Hematopoietic multipotent progenitor cell treated with erythropoietin and hydrocortisone succinate and interleukin-3 and kit ligand, for 17 days (in vitro differentiated cells): ENCODE measurements at regions not wholly inside any gene's neighbourhood (a gene's known extent, or its start where the extent isn't known, plus 50 kb on each side); places are given as distances from the start of the nearest gene placed in this dataset.
"Not testable (repeated sequence)": the region's sequence is repeated elsewhere in the genome, so short reads cannot be mapped to it uniquely, and the experiment has no call there.

Experiments used
- DNase-seq: peaks from one replicate; pipeline ENCODE4 v3.0.0-alpha.2; 2015; ENCODE audit warnings: low spot score

GRCh38 chr4:15291122-15291521, 136.7 kb upstream of the C1QTNF7 start:
- no peak for DNase-seq

DNA sequence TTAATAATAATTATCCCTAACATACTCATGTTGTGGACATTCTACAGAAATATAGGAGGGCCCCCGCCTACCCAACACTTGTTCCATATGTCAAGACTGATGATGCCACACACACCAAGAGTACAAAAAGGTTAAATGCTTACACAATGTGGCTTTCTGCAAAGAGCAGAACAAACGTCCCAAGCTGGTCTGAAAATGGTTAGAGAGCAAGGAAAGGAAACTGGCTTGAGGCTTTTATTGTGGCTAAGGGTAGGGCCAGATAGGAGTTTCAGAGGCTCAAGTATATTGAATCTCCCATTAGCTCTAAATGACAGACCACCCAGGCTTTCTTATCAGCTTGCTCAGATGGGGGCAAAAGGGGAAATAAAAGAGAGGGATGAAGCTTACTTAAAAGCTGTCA, 134.1 kb upstream of the C1QTNF7 start:
- DNase-seq = no peak

- DNase-seq = no peak
Measured at GRCh38 chr4:15294202-15294601, 133.6 kb upstream of the C1QTNF7 start.

- no peak for DNase-seq
Measured at GRCh38 chr4:15294832-15295231, 133.0 kb upstream of the C1QTNF7 start.

GRCh38 chr4:15295421-15296162, 132.2 kb upstream of the C1QTNF7 start:
- DNase-seq = no peak

- no peak for DNase-seq
Measured at GRCh38 chr4:15297344-15297743, 130.5 kb upstream of the C1QTNF7 start.

- no peak for DNase-seq
Measured at GRCh38 chr4:15299627-15300026, 128.2 kb upstream of the C1QTNF7 start.

DNA sequence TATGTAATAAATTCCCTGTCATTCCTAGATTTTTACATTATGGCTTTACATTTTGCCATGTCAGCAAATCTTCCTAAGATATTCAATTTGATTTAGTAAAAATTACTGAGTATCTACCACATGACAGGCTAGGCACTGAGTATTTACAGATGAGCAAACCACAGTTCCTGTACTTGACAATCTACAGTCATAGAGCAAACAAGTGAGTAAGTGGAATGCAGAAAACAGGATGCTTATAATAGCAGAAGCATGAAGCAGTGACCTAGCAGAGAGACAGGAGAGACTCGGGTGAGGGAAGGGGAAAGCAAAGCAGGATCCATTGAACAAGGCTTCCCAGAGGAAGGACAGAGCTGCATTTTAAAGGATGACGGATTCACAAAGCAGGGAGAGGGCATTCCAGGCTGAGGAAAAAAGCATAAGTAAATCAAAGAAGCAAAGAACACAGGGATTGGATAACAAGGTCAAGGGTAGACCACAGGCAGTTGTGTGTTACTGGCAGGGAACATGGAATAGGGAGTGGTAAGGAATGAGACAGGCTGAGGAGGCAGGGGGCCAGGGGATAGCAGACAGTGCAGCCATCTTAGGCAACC, 124.7 kb upstream of the C1QTNF7 start:
- DNase-seq = no peak

- no peak for DNase-seq
Measured at GRCh38 chr4:15314974-15315373, 112.9 kb upstream of the C1QTNF7 start.

DNA sequence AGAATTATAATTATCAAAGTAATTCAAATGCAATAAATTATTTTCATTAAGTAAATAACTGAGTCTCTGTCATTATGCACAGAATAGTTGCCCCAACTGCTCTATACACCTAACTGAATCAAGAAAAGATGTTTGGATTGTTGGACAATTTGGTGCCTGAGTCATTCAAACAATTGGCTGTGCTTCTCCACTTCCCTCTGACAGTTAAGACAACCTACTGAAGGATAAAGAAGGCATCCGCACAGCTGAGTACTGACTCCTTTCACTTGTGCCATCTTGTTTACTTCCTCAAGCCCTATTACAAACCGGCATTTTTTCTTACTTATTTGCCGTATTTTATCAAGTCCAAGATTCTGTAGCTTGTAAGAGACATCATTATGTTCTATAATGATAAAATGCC, 110.6 kb upstream of the C1QTNF7 start:
- DNase-seq = no peak

DNA sequence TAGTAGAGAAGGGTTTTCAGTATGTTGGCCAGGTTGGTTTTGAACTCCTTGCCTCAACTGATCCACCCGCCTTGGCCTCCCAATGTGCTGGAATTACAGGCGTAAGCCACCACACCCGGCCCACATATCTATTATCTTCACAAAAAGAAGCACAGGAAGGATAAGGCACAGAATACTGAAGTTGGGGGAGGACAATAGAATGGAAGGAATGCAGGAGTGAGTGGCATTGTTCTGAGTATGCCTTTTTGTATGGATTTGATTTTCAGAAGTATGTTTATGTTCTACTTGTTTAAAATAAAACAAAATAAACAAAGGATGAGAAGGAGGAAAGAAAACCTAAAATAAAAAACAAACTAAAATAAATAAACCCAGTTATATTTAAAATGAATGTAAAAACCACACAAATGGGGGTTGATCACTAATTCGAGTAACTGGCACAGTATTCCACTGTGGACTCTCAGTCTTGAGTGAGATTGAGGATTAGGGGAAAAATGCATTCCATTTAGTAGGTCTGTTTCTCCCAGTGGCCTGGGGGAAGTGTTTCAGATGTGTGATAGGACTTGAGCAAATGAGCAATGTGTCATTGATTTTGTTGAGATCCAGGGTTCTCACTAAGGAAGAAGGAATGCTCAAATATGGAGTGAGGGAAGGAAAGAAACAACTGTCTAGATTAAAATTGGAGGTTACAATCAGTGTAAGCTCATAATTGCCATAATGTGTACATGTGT, 109.0 kb upstream of the C1QTNF7 start:
- DNase-seq = no peak

GRCh38 chr4:15320121-15320678, 107.6 kb upstream of the C1QTNF7 start:
- DNase-seq = no peak

DNA sequence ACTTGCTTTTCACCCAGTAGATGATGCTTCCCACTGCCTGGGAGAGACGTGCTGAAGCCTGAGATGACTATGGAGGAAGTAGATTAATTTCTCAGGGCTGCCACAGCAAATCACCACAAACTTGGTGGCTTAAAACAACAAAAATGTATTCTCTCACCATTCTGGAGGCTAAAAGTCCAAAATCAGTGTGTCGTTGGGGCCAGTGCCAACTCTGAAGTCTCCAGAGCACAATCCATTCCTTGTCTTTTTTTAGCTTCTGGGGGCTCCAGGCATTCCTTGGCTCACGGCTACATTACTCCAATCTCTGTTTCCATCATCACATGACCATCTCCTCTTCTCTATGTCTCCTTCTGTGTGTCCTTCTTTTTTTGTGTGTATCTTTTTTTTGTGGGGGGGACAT, 105.8 kb upstream of the C1QTNF7 start:
- DNase-seq = no peak

DNA sequence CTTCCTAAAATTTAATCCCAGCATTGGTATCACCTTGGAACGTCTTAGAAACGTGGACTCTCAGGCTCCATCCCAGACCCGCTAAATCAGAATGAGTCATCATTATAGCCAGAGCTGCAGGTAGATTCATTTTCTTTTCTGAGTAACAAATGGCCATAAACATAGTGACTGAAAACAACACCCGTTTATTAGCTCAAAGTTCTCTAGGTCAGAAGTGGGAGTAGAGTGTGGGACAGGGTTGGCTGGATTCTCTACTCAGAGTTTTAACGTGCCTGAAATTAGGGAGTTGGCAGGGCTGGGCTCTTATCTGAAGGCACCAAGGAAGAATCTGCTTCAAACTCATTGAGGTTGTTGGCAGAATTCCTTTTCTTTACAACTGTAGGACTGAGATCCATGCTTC, 101.8 kb upstream of the C1QTNF7 start:
- no peak for DNase-seq

DNA sequence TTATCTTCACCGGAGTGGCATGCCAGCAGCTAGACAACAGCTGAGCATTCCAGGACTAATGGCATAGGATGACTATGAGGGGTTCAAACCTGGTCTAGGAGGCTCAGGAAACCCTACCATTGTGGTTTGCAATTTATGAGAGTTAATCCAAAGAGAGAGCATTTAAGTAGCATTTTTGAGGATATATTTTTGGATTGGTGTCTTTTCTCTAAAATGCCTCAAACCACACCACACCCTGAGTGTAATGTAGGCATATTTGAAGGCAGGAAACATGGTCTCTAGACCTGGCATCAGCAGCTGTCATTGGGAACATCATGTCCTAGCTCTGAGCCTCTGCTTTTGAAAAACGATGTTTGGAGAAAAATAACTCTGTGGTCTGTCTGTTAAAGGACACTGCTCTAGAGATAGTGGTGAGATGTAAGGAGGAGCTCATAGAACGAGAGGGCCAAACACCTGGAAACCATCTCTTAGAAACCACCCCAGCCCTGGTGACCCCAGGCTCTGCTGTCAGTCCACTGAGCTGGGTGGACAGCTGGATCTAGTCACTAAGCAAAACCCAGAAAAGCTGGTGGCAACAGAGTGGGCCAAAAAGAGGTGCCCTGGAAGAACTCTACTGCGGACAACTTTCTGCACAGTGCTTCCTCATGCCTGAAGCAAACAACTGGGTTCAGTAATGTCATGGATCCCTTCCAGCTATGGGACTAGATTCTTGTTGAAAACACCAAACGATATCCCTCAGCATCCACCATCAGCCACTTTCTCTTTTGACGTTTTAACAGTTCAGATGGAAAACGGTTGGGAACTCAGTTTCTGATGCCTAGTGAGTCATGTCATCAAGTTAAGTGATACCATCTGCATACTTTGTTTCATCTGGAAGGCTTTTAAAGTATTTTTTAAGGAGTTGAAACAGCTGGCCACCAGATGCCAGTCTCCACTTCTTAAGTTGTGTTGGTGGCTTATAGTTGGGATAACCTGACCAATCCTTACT, 100.2 kb upstream of the C1QTNF7 start:
- no peak for DNase-seq

- no peak for DNase-seq
Measured at GRCh38 chr4:15331930-15332329, 95.9 kb upstream of the C1QTNF7 start.

DNA sequence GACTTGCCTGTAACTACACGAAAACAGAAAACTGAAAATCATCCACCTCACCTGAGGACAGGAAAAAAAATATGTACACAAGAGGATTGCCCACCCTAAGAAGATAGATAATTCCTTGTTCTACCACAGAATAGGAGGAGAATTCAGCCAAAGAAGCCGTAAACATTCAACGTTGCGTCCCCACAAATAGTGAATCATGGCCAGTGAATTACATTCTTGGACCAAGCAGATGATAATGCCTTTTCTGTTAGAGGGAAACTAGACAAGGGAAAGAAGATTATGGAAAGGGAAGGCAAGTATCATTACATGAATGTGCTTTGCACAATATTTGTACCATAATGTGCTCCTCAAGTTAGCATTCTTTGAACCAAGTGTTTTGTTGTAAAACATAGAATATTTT, 95.5 kb upstream of the C1QTNF7 start:
- no peak for DNase-seq

DNA sequence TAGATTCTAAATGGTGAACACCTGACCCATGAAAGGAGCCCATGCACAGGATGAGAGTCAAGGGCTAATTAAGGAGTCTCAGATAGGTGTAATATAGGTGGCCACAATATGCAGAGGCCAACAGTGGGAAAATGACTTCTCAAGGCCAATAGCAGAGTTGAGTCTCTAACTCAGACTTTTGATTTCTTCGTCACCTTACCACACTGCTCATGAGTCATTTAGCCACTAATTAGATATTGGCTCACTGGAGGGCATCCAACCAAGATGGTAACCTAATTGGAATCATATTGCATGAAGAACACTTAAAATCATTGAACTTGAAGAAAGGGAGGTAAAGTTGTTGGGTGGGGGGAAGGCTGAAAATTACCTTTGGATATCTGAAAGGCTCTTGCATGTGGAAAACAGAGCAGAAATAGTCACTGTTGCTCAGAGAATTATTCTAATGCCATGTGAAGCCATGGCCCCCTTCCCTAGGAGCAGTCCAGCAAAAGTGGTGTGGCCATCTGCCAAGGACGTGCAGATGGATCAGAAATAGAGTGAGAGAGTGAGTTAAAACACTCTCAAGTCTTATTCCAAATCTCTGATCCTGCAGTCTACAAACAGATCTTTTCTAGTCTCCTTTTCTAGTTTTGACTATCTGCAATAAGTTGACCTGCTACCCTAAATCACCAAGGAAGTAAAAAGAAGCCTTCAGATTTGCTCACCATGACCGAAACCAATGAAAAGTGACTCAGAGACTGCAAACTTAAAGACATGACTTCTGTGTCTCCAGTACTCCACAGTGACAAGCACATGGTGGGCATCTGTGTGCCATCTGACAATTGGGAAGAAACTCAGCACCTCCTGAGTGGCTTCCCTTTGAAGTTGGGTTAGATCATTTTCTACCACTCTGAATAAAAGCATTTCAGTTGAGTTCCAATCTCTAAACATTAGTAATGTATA, 93.9 kb upstream of the C1QTNF7 start:
- no peak for DNase-seq

DNA sequence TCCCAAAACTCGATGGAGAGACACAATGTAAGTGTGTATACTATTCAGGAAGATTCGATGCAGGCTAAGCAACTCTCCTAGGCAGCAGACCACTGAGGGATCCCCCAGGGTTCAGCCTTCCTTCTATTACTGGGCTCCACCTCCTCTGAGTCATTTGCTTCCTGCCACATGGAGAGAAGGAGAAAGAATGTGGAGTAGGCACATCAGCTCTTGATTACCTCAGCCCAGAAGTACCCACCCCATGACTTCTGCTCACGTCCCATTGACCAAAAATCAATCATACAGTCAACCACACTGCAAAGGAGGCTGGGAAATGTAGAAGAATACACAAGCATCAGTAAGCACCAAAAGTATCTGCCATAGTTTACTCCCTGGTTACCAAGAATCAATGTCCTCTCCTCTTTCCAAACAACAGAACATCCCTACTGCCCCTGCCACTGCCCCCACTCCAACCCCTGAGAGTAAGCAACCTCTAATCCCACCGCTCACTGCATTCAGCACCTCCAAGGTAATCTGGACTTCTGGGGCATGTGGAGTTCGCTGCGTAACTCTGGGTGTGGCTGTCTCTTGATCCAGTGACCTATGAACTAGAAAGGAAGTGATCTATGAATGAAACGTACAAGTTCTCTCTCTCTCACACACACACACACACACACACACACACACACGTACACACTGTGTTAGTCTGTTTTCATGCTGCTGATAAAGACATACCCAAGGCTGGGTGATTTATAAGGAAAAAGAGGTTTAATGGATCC, 91.2 kb upstream of the C1QTNF7 start:
- no peak for DNase-seq

- not testable (repeated sequence) for DNase-seq
Measured at GRCh38 chr4:15337168-15337657, 90.6 kb upstream of the C1QTNF7 start.
